ENCODE measurements at regions not wholly inside any gene's neighbourhood (a gene's known extent, or its start where the extent isn't known, plus 50 kb on each side); places are given as distances from the start of the nearest gene placed in this dataset.

DNA sequence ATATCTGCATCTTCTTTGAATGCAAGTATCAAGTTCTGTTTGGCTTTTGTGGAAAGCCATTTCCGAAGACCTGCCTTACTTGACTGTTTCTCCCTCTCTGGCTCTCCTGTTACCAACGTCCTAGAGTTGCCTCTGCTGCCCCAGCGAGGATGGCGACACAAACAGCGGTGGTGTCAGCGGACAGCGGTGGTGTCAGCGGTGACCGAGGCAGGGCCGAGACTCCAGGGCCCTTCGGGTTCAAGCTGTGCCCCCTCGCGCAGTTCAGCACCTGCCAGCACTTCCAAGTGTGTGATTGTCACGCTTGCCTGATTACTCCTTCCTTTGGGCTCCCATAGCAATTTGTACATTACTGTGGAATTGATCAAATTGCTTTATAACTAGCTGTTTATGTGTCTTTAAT lies 336.9 kb upstream of the FAT1 start:
- DNase-seq (ENCODE audit: insufficient read length, low spot score): no peak
- TF ChIP-seq POLR2A (IDR thresholded peaks at IDR 0.05; ENCODE audit: low read depth, low read length): no peak
- FAIRE-seq: no peak

DNA sequence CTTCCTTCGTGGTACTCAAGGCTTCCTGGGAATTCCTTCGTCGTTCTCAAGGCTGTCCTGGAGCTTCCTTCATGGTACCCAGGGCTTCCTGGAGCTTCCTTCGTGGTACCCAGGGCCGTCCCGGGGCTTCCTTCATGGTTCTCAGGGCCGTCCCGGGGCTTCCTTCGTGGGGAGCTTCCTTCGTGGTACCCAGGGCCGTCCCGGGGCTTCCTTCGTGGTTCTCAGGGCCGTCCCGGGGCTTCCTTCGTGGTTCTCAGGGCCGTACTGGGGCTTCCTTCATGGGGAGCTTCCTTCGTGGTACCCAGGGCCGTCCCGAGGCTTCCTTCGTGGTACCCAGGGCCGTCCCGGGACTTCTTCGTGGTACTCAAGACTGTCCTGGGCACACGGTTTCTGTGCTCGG lies 339.6 kb upstream of the FAT1 start:
- no peak for DNase-seq (ENCODE audit: insufficient read length, low spot score)
- no peak for TF ChIP-seq POLR2A (IDR thresholded peaks at IDR 0.05; ENCODE audit: low read depth, low read length)
- no peak for FAIRE-seq

DNA sequence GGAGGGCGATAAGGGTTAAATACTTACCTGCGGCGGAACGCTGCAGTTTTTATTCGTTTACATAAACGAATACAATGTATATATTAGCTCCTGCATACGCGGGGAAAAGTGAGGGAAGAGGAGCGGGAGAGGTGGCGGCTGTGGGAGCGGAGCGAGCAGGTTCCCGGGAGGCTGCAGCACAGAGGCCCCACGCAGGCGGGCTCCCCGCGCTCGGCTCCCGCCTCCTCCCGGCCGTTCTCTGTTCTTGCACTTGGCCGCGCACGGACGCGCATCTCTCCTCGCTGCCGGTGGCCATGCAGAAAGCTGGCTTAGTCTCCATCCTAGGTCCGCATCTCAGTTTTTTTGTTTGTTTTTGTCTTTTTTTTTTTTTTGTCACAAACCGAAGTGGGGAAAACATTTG lies 340.4 kb upstream of the FAT1 start:
- FAIRE-seq (no peak), DNase-seq (ENCODE audit: insufficient read length, low spot score) (no peak)

DNA sequence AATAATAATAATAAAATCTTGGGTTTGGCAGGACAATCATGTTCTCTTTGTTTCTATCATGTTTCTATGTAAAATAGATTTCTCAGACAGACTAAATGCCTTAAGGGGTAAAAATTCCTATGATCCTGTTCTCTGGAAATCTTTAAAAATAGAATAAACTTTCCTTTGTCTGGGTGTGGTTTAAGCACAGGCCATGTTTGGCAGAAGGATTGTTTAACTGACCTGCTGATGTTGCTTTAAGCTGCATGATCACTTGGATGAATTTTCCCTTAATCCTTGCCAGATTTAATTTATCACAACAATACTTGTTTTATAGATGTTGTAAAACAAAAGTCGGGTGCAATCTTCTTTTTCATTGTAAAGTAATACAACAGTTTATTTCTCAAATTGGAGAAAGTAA lies 341.7 kb upstream of the FAT1 start:
- FAIRE-seq (no peak), DNase-seq (ENCODE audit: insufficient read length, low spot score) (no peak)
- TF ChIP-seq POLR2A (IDR thresholded peaks at IDR 0.05; ENCODE audit: low read depth, low read length): no peak

More for the DNA sequence above, 340.4 kb upstream of the FAT1 start:
- no peak for TF ChIP-seq POLR2A (IDR thresholded peaks at IDR 0.05; ENCODE audit: low read depth, low read length)

DNA sequence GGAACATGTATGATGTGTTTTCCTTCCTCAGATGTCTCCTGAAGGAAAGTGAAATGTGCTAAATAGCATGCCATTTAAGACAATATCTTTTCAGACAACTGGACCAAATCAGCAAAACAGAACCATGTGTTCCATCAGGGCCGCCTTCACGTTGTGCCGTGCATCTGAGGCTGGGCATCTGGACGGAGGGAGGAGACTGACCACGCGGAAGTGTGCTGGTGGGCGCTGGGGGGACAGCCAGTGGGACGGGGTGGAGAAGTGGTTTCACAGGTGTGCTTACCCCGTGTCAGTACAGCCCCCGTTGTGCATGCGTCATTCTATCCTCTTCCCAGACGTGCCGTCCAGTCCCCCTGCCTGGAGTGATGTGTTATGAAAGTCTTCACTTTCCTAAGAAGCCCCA lies 342.1 kb upstream of the FAT1 start:
- no peak for FAIRE-seq

DNA sequence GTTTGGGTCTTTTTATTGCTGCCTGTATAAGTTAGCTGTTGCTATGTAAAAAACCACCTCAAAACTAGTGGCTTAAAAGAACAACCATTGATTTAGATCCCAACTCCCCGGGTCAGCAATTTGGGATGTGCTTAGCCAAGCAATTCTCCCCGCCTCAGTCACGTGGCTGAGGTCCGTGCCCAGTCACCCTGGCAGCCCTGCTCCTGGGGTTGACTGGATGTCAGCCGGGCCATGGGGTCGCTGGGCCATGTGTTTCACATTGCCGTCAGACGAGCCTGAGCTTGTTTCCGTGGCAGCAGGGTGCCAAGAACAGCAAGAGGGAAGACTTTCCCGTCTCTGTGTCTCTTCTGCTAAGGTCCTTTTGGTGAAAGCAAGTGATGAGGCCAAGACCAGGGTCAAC lies 345.7 kb upstream of the FAT1 start:
- no peak for TF ChIP-seq POLR2A (IDR thresholded peaks at IDR 0.05; ENCODE audit: low read depth, low read length)
- no peak for FAIRE-seq
- no peak for DNase-seq (ENCODE audit: insufficient read length, low spot score)

More for the DNA sequence above, 342.1 kb upstream of the FAT1 start:
- TF ChIP-seq POLR2A (IDR thresholded peaks at IDR 0.05; ENCODE audit: low read depth, low read length): no peak
- DNase-seq (ENCODE audit: insufficient read length, low spot score): no peak

DNA sequence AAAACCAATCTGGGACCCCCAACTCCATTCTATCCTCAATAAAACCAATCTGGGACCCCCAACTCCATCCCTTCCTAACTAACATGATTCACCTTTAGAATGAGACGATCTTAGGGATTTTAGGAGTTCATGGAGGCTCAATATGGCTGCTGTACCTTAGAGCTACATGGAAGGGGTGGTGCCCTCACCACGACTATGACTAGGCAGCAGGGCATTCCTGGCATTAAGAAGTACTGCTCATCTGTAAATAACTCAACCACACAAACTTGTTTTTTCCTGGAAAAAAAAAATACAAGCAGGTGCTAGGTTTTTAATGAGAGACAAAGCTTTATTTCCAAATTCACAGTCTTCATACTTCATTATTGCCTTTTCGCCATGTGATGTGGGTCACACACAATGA lies 346.5 kb upstream of the FAT1 start:
- no peak for DNase-seq (ENCODE audit: insufficient read length, low spot score)
- no peak for TF ChIP-seq POLR2A (IDR thresholded peaks at IDR 0.05; ENCODE audit: low read depth, low read length)
- no peak for FAIRE-seq

DNA sequence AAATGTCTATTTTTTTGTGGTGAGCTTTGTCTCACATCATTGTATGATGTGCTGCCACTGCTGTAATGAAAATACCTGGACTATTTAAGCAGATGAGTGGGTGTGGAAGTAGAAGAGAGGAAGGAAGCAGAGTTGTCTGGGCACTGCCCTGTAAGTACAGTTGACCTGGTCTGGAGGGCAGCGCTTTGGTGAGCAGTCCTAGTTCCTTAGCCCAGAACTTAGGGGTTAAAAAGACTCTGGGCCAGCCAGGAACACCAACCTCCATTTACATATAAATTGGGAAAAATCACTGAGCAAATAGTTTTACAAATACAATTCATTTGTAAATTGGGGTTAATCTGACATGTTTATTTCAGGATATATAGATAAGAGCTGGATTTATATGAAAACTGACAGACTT lies 347.1 kb upstream of the FAT1 start:
- DNase-seq (ENCODE audit: insufficient read length, low spot score) (no peak), FAIRE-seq (no peak)
- TF ChIP-seq POLR2A (IDR thresholded peaks at IDR 0.05; ENCODE audit: low read depth, low read length): no peak

DNA sequence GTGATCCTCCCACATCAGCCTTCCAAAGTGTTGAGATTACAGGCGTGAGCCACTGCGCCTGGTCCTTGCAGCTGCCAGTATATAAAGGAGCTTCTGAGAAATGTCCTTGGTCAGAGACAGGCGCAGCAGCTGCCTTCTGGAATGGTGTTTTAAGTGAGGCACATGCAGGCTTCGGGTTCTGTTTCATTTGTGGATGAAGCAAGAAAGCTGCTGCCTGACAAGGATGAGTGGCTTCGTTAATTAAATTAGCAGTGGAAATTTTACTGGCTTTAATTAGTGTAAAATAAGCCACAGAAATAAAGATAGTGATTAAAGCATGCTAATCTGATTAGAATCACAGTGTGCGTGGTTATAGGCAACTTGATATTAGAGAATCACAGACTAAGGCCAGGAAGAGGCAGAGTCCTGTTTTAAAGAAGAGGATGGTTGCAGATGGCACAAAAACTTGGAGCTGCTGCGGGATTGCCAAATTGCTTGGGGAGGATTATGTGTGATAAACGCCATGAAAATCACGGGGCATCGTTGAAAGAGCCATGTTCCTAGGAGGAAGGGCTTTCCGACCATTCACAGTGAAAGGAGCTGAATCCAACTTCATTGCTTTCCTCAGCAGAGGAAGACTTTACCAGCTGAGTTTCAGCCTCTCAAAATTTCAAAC lies 348.4 kb upstream of the FAT1 start:
- FAIRE-seq (no peak), DNase-seq (ENCODE audit: insufficient read length, low spot score) (no peak)
- TF ChIP-seq POLR2A (IDR thresholded peaks at IDR 0.05; ENCODE audit: low read depth, low read length): no peak

DNA sequence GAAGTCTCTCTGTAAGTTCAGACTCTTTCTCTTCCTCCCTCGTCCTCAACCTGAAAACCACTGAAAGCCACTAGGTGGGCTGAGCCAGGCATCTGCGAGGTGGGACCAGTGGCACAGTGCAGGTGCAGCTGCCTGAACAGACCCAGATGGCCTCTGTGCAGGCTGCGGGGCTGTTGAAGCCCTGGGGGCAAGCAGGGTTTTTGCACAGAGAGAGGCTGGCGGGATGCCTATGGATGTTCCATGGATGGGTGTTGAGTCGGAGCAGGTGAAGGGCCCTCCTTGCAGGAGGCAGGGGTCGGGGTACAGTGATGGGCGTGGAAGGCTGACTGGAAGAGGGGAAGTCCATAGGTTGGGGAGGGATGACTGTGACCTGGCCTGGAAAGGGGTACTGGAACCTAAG lies 350.2 kb upstream of the FAT1 start:
- DNase-seq (ENCODE audit: insufficient read length, low spot score) (no peak), FAIRE-seq (no peak)
- TF ChIP-seq POLR2A (IDR thresholded peaks at IDR 0.05; ENCODE audit: low read depth, low read length): no peak

DNA sequence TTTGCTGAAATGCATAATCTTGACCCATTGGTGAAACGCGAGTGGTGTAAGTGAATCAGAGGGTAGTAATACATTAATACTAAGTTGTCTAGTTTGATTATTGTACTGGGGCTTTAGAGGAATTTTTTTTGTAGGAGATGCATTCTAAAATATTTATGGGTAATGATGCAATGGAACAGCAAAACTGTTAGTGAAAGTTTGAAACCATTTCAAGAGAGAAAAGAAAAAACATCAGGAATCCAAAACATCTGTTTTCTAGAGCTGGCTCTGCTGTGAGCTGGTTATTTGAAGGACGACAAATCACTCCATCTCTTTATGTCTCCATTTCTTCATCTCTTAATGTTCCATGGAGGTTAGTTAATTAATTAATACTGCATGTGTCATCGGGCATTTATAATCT lies 351.9 kb upstream of the FAT1 start:
- DNase-seq (ENCODE audit: insufficient read length, low spot score): no peak
- no peak for FAIRE-seq
- TF ChIP-seq POLR2A (IDR thresholded peaks at IDR 0.05; ENCODE audit: low read depth, low read length): no peak

DNA sequence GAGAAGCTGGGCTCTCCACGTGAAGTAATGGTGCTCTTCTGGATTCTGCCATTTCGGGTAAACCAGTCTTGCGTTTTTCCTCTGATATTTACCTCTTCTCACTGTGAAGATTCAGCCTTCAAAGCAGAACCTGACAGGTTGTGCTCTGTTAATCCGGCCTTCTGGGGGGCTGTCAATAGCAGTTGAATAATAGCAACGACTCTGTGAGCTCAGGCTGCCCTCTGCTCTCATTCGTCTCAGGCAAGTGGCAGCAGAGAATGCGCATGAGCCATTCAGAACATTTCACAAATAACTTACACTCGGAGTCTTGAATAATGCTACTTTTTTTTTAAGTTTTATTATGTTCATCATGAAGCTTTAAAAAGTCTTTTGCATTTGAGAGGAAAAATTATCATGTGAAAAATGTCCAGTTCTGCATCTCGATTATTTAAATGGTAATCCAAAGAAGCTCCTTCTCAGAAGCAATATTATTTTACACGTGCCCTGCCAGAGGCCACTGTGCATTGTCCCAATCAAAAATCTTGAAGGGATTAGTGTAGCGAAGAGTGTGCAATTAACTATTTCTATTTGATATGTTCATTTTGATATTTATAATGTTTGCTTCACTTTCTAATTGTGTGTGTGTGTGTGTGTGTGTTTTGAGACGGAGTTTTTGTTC lies 354.2 kb upstream of the FAT1 start:
- TF ChIP-seq POLR2A (IDR thresholded peaks at IDR 0.05; ENCODE audit: low read depth, low read length): no peak
- DNase-seq (ENCODE audit: insufficient read length, low spot score): no peak
- FAIRE-seq: no peak

DNA sequence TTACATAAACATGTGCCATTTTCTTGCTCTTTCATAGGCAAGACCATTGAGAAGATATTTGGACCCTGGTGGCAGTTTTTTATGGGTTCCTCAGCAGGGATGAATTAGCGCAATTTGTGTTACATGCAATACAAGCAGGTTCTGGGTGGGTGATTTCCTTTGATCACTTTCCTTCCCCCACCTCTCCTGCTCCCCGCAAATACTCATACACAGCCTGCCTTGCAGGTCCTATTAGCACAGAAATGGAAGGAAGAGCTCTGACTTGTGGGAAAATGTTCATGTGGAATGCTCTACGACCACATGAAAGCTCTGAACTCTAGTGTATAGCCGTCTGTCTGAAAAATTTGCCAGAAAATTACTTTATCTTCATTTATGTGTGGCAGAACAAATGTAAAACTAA lies 361.0 kb upstream of the FAT1 start:
- no peak for TF ChIP-seq POLR2A (IDR thresholded peaks at IDR 0.05; ENCODE audit: low read depth, low read length)
- DNase-seq (ENCODE audit: insufficient read length, low spot score) (no peak), FAIRE-seq (no peak)

DNA sequence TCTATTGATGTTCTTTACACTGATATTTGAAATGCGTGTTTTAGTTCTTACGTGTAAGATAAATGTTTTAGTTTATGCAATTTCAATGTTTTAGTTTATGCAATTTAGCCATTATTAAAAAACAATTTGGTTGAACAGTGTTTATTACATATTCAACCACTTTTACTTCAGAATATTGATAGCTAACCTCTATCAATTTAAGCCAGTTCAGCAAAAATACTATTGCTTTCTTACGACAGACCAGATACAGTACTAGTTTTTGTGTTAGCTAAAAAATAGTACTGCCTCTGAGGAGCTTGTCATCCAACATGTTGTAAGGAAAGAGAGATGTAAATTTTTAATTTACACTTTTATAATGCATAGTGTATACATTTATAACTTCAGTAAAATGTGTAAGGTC lies 361.7 kb upstream of the FAT1 start:
- FAIRE-seq: no peak
- no peak for TF ChIP-seq POLR2A (IDR thresholded peaks at IDR 0.05; ENCODE audit: low read depth, low read length)

DNA sequence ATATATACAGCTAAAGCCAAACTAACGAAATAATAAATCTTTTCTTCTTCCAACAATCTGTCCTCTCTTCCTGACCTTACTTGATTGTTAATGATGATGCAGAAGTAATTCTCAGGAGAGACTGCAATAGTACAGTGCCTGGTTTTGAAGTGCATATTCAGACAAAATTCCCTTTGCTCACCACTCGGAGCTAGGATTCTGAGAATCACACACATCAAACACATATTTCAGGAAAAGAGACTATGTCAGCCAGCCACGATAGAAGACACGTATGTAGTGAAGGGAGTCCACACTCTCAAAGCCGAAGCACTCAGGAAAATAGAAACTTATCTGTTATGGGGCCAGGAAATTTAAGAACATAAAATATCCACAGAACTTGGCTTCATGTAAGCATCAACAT lies 362.5 kb upstream of the FAT1 start:
- DNase-seq (ENCODE audit: insufficient read length, low spot score) (no peak), FAIRE-seq (no peak)
- TF ChIP-seq POLR2A (IDR thresholded peaks at IDR 0.05; ENCODE audit: low read depth, low read length): no peak

More for the DNA sequence above, 361.7 kb upstream of the FAT1 start:
- DNase-seq (ENCODE audit: insufficient read length, low spot score): no peak
